Activated naive CD4-positive, alpha-beta T cell (primary cell): ENCODE measurements at regions not wholly inside any gene's neighbourhood (a gene's known extent, or its start where the extent isn't known, plus 50 kb on each side); places are given as distances from the start of the nearest gene placed in this dataset.

Experiments
- DNase-seq, 4 experiments: peaks; one replicate each; lab custom pipeline; 2025; lab: John Stamatoyannopoulos, UW

DNA sequence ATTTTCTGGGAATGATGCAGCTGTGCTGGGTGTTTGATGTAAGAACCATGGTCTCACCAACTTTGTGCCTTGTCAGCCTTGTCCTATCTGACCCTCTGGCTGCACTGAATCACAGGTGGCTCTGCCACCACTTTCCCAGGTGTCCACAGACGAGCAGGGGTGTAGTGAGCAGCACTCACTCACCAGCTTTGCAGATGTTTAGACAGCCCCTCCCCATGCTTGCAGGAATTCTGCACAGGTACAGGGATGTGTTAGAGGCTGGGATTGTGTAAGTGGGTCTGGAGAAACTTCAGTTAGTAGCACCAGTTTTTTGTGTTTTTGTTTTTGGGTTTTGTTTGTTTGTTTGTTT lies 88.2 kb upstream of the NAA20 start:
- no peak for DNase-seq

DNA sequence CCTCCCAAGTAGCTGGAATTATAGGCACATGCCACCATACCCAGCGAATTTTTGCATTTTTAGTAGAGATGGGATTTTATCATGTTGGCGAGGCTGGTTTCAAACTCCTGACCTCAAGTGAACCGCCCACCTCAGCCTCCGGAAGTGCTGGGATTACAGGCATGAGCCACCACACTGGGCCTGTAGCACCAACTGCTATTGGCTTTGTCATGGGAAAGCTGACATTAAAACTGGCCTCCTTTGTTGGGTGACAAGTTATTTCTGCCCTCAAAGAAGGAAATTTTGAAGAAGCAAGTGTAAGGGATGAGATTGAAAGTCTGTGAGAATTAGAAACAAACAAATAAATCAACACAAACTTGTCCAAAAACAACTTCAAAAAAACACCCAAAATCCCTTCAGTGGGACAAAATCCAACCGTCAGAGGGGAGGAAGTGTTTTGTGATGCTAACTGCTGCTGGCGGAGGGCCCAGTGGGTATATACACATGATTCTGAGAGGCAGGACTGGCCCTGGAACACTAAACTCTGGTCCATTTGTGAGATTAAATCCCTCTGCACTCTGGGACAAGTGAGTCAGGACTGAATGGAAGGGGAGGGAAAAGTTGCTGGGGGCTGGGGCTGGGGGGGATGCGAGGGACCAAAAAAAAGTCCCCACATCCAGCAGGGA lies 87.5 kb upstream of the NAA20 start:
- no peak for DNase-seq

DNA sequence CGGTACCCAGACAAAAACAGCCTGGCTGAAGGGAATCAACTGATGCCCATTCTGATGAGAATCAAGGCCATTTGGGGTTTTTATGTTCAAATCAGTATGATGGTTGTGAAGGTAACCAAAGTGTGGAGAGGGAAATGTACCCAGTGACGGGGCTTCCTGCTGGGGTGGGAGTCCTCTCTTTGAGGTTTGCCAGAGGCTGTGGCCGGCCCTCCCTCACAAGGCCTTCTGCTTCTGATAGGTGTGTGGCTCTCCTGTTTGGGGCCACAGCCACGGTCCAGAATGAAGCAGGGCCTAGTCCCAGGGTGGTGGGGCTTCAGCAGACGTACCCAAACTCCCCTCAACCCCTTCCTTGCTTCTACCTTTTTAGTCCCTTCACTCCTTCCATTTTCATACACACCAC lies 86.7 kb upstream of the NAA20 start:
- no peak for DNase-seq

DNA sequence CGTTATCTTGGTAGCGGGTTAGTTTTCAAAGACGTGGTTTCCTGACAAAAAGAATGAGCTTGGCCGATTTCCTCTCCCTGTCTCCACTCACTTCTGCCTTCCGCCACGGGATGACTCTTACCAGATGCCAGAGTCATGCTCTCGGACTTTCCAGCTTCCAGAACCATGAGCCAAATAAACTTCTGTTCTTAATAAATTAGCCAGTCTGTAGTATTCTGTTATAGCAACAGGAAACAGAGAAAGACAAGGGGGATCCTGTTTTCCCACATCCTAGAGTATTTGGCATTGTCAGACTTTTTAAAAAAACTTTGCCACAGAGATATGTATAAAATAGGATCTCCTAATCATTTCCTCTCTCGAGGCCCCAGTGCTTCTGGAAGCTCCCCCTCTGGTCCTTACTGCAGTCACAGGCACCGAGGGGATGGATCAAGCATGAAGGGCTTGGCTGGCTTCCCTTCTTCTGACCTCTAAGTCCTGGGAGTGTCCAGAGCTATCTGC lies 84.9 kb upstream of the NAA20 start:
- DNase-seq: no peak

DNA sequence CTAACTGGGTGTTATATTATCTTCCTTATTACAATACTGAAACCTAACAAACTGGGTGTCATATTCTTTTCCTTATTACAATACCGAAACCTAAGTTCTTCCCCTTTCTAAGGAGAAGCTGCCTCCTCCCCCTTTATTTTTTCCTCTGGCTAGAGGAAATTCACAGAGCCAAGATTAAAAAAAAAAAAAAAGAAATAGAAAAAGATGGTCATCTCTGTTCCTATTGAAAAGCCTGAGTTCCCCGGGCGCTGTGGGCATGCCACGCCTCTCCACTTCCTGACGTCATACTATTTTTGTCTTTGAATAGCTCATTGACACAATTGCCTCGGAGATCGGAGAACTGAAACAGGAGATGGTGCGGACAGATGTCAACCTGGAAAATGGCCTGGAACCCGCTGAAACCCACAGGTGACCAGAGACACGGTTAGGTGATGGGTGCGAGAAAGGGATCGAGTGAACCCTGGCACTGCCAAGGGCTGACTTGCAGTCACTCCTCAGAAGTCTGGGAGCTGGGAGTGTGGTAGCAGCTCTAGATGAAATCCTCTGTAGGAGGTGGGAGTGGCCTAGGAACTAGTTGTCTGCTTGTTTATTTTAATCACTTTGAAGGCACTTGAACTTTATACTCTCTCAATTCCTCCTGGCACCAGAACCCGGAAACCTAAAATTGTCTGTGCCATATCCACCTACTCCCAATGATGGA lies 82.2 kb upstream of the NAA20 start:
- DNase-seq: no peak

DNA sequence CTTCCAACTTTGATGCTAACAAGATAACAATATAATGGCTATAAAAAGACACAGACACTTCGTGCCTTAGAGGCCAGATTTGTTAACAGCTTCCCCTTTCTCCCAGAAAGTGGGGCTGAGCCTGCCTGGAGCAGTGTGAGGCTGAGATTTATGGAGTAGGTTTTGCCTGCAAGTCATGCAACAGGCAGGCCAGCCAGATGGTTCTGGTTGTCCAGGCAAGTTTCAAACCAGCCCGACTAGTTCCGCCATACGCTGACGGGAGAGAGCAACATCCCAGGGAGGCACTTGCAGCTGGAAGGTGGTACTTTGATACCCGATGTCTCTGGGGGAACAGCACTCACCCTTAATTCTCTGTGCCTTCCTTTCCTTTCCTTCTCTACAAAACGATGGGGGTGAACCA lies 81.3 kb upstream of the NAA20 start:
- no peak for DNase-seq

DNA sequence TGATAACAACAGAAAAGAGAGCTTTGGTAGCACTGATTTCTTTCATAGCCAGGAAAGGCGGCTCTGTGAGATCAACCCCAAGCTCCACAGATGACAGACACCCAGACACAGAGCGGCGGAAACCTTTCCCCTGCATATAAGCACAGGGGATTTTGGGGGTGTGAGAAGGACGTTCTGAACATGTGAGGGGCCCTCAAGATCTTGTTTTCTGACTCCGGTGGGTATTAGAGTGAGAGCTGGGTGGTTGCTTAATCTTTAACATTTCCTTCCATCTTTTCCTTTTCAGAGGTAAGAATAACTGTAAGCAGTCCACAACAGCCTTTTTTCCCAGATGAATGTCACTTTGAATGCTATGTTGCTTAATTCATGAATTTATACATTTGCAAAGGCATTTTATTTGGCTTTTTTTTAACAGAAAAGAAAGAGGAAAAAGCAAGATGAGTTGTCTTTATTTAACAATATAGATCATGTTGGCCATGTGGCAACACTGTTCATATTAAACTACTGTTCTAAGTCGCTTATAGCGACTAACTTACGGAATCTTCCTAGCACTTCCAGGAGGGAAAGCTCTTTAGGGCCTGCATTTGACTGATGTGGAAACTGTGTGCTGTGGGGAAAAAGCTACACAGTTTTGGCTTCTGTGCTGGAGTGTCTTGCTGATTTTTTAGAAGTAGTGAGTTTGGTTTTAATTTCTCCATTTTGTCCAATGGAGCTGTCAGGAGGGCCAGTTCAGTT lies 80.5 kb upstream of the NAA20 start:
- DNase-seq: no peak

DNA sequence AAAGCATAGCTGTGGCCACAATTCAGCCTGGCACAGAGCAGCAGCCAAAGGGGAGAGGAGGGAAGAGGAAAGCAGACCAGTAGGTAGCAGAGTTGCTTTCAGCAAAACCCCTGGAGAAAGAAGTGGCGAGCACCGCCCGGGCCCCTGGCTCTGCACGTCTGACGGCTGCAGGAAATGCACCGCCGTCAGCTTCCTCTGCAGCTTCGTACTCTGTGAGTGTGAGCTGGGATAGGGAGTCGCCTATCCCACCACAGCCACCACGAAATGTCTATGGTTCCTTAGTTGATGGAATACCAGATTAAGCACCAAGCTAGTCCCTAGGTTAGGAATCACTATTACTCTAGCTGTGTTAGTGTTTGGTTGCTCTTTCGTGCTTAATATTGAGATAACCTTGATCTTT lies 79.9 kb upstream of the NAA20 start:
- peak in 1 of 4 experiments; percentile 2 for DNase-seq

DNA sequence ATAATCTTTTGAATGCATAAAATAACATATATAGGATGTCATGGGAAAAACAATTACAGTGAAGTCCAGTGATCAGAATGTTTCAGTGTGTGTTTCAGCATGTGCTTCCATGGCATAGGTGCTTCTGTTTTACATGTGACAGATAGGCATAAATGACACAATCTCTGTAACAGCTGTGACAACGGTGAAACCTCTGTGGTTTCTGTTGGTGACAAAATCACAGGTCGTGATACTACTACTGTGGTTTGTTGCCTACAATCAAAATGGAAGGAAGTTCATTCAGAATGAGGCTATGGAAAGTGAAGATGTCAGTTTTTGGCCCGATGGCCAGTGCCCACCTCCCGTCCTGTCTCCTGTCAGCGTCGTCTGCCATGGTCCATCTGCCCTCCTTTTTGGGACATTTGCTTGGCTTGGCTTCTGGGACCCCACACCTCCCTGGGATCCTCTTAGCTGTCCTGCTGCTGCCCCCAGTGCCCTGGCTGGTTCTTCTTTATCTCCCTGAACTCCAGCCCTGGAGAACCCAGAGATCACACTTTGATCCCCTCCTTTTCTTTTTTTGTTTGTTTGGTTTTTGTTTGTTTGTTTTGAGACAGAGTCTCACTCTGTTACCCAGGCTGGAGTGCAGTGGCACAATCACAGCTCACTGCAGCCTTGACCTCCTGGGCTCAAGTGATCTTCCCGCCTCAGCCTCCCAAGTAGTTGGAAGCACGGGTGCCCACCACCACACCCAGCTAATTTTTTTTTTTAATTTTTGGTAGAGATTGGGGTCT lies 79.3 kb upstream of the NAA20 start:
- DNase-seq: no peak

DNA sequence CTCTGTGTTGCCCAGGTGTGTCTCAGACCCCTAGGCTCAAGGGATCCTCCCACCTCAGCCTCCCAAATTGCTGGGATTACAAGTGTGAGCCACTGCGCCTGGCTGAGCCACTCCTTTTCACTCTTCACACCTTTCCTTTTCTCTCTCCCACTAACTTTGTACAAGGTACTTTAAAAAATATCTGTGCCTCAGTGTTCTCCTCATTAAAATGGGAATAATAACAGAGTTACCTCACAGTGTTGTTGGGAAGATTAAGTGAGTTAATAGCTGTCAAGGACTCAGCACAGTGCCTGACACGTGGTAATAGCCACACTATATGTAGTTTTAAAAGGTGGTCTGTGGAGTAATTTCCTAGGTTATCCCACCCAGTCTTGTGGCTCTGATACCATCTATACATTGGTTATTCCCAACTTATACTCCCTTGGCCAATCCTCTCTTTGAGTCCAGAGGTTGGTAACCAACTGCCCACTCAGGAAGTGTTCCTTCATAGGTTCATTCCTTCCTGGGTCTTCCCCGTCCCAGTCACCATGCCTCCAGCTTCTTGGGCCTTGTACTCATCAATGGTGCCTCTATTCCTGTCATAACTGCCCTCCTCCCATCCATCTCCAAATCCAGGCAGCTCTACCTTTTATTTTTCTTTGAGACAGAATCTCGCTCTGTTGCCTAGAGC lies 78.6 kb upstream of the NAA20 start:
- no peak for DNase-seq

DNA sequence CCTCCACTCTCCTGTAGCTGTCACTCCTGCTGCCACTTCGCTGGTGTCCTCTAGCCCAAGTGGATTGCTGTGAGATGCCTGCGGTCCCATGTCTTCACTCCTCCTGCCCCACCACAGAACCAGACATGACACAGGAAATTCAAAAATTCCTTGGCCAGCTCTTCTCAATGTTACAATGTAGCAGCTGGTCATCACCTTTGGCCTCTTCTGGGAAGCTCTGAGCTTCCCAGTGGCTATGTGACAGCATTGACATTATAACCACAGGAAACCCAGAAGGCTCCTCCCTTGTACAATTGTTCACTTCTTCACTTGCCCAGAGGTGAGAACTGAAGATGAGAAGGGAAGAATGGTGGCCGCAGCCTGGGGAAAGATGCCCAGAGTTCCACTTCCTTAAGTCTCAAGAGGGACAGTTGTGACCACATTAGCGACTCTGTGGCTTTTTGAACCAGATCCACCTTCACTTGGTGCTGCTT lies 76.1 kb upstream of the NAA20 start:
- DNase-seq: no peak

DNA sequence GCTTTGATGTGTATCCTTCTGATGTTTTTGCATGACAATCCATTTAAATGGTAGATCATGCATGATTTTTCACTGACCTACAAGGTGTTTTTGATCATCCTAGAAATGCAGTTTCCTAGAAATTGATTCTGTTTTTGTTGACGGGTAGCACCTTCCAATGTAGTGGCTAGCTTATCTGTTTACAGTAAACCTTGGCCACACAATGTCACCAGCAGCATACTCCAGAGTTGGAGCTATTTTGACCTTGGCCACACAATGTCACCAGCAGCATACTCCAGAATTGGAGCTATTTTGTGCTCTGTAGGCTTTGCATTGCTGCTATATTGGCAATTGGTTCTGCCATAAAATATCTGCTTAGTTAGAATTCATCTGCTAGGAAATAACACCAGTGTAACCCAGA lies 74.6 kb upstream of the NAA20 start:
- no peak for DNase-seq

DNA sequence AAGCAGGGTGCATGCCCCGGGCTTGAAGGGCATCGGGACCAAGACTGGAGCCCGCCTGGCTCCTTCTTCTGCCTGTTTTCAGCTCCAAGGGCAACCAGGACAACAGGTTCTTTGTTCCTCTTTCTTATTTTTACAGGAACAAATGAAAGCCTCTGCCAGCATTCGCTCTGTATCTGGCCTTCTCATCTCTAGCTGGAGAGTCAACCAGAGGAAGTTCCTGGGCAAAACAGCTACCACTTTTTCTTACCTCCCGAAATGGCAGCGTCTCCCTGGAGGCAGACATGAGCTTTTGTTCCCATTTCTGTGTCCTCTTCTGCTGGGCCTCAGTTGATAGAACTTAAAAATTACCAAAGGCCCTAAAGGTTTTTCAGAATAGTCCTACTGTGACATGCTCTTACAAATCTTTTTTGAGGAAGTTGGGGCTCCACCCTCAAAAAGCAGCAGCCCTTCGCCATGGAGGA lies 74.1 kb upstream of the NAA20 start:
- no peak for DNase-seq

DNA sequence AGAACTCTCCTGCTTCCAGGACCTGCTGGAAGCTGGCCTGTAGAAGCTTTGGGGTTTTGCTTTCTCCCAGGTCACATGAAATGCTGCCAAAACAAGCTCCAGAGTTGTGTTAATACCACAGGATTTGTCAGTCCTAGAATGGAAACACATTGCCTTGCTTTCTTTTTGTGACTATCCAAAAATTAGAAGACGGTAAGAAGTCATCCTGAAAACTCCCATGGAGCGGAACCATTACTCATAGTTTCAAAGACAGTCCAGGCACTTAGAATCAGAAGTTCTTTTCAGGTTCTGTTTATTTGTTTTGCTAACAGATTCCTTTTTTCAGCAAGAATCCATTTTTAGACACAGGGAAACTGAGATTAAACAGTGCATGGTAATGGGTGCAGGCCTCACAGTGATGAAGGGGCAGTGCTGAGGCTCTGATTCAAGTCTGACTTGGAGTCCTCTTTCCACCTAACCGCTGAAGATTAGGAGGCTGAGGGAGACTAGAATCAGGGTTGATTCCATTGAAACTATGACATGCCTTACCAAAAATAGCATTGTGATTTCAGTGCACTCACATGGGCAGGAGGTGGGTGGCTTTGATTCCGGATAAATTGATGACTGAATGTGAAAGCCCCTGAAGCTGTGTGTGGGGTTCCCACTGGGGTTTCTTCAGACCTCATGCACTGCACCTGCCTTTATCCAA lies 72.2 kb upstream of the NAA20 start:
- DNase-seq: no peak

DNA sequence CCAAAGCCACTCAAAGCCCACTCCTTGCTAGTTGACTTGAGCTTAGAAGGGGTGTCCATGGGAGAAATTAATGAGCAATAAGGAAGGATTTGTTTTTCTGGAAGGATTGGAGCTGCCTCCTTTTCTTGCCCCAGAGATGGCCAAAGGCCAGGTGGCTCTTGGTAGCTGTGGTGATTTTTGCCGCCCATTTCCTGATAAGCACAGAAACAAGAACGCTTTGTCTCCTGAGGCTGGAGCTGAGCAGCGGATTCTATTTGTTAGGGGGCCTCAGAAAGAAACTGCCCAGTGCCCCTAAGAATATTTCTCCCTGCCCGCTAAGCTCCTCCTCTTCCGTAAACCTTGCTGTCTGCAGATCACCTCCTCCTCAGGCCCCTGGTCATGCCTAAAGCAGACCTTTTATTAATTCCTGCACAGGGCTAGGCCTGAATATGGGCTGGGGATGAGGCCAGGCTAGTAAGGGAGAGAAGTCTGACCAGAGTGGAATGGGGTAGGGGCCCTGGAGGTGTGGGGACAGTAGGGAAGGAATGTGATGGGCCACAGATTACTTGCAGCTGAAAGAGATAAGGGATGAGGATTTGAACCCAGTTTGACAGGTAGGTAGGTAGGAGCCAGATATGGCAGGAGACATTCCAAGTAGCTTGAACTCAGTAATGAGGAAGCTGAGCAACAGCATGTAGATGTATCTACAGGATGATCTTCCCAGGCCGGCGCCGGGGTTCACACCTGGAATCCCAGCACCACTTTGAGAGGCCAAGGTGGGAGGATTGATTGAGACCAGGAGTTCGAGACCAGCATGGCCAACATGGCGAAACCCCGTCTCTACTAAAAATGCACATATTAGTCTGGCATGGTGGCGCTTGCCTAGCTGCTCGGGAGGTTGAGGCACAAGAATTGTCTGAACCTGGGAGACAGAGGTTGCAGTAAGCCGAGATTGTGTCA lies 71.2 kb upstream of the NAA20 start:
- DNase-seq: no peak

DNA sequence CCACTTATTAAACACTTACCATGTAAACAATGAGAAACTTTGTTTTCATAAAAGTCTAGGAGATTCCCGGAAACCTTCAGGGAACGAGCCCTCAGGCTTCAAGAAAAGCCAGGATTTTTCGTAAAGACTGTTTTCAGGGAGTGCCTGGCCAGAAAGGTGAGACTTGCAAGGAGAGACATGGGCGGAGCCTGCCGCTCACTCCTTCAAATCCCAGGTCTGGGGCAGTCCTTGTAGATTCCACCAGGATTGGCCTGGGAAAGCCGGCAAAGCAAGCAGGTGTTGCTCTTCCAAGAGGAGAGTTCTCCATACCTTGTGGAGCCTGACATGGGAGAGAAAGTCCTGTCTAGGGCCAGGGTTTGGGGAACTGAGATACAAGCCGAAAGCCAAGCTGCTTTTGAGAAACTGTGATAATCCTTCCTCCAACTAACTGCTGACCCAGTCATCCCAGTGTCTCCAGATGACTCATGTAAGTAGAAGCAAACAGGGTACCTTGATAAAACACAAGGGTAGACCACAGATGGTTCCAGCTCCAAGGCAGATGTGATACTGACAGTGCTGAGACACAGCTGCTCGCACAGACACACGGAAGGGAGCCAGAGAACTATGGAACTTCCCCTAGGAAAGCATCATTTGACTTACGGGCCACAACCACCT lies 69.4 kb upstream of the NAA20 start:
- no peak for DNase-seq

DNA sequence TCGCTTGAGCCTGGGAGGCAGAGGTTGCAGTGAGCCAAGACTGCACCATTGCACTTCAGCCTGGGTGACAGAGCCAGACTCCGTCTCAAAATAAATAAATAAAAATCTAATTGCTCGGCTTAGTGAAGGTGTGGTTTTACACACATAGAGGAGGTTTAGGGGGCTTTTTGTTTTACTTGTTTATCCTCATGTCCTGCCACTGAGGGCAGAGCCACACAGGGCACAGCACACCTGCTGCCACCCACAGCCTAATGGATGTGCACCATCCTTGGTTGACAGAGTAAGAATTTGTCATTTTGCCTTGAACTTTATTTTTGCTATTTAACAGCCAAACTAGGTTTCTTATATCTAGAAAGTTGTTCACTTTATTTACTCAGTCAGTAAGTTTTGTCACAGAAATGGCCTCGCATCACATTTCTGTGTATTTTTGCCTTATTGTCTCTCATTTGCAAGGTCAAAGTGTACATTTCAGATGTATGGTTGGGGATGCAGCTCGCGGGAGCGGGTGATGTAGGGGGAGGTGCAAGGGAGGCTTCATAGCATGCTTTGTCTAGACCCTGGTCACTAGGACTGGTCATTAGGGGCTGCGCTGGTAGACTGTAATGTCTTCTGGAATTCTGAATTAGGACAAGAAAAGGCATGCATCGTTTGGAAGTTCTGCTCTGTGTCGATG lies 67.8 kb upstream of the NAA20 start:
- no peak for DNase-seq

DNA sequence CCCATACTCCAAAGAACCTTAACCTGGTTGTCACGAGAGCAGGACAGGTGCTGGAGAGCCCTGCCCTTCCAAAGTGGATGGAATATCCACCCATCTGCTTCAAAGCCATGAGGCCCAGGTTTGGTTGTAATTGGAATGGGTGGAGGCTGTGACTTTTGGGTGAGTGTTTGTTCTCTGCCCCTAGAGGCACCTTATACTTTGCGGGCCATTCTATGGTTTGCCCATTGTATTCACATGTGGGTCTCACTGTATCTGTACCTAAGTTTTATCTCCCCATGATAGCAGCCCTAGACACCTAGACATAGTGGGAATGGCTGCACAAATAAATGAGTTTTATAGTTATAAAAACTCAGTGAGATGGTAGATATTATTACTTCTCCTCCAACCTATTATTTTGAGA lies 67.1 kb upstream of the NAA20 start:
- no peak for DNase-seq

DNA sequence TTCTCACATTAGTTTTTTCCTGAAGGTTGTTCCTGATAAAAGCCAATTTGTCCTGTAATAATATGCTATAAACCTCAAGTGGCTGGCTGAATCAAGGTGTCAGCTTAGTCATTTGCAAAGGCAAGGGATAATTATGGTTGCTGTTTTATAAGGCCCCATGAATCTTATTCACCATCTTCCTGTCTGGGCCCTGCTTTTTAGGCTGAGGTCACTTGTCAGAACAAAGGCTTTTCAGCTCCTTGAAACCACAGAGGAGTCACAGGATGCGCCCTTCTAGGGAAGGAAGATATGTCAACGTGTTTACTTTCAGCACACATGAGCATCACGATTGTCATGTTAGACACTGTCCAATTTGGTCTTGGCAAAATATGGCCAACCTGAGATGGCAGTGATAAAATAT lies 64.8 kb upstream of the NAA20 start:
- no peak for DNase-seq
